ENCODE measurements at regions not wholly inside any gene's neighbourhood (a gene's known extent, or its start where the extent isn't known, plus 50 kb on each side); places are given as distances from the start of the nearest gene placed in this dataset.

GRCh38 chr6:98678481-98678880, 155.9 kb upstream of the POU3F2 start:
- no peak overlapping the region for H3K4me3 ChIP-seq (ENCODE audit: low read depth, low read length)
- TF ChIP-seq, protein P1, sequence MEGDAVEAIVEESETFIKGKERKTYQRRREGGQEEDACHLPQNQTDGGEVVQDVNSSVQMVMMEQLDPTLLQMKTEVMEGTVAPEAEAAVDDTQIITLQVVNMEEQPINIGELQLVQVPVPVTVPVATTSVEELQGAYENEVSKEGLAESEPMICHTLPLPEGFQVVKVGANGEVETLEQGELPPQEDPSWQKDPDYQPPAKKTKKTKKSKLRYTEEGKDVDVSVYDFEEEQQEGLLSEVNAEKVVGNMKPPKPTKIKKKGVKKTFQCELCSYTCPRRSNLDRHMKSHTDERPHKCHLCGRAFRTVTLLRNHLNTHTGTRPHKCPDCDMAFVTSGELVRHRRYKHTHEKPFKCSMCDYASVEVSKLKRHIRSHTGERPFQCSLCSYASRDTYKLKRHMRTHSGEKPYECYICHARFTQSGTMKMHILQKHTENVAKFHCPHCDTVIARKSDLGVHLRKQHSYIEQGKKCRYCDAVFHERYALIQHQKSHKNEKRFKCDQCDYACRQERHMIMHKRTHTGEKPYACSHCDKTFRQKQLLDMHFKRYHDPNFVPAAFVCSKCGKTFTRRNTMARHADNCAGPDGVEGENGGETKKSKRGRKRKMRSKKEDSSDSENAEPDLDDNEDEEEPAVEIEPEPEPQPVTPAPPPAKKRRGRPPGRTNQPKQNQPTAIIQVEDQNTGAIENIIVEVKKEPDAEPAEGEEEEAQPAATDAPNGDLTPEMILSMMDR (IDR thresholded peaks at IDR 0.05; ENCODE audit: low read depth, low read length, missing control alignments): no peak
- no peak for DNase-seq (ENCODE audit: low read depth)

DNA sequence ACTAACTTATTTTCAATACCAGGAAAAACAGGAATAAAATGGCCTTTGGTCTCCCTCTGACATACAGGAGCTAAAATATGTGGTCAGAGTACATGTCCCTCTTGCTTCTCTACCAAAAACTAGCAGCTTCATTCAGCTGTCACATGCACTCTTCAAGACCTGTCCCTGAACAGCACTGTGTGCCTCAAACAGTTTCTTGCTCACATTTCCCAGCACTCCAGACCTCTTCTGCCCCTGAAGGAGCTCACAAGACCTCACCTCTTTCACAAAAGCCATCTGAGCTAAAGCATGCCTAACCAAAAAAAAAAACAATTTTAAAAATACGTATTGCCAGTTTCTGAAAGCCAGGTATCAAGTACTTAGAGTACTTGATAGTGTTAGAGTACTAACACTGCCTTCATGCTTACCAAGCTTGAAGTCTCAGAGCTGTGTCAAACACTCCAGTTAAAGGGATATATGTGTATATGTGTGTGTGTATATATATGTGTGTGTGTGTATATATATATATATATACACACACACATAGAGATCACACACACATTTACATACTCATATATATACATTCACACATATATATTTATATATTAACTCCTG, 148.3 kb upstream of the POU3F2 start:
- H3K4me3 ChIP-seq (ENCODE audit: low read depth, low read length): no peak overlapping the region
- TF ChIP-seq, protein P1 (IDR thresholded peaks at IDR 0.05; ENCODE audit: low read depth, low read length, missing control alignments): no peak
- DNase-seq (ENCODE audit: low read depth): no peak

- TF ChIP-seq, protein P1 (IDR thresholded peaks at IDR 0.05; ENCODE audit: low read depth, low read length, missing control alignments): no peak
- H3K4me3 ChIP-seq (ENCODE audit: low read depth, low read length): no peak overlapping the region
- no peak for DNase-seq (ENCODE audit: low read depth)
Measured at GRCh38 chr6:98687752-98688151, 146.6 kb upstream of the POU3F2 start.

GRCh38 chr6:98695091-98695801, 139.1 kb upstream of the POU3F2 start:
- no peak overlapping the region for H3K4me3 ChIP-seq (ENCODE audit: low read depth, low read length)
- TF ChIP-seq, protein P1 (IDR thresholded peaks at IDR 0.05; ENCODE audit: low read depth, low read length, missing control alignments): no peak
- no peak for DNase-seq (ENCODE audit: low read depth)

DNA sequence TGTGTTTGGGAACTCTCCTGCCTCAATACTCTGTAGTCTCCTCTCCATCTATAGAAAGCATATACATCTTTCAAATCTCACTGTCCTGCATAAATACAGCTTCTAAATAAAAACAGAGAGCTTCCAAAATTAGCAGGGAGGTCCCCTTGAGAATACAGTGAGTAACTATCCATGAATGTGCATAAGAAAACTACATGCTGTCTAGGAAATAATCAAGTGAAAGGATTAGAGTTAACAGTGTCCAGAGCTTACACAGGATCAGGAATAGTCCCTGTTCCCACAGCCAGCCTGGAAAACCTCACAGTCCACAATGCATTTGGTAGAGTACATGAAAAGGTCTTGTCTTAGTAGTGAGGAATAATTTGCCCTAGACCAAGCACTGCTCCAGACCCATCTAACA, 123.0 kb upstream of the POU3F2 start:
- no peak for DNase-seq (ENCODE audit: low read depth)
- TF ChIP-seq, protein P1 (IDR thresholded peaks at IDR 0.05; ENCODE audit: low read depth, low read length, missing control alignments): no peak
- H3K4me3 ChIP-seq (ENCODE audit: low read depth, low read length): no peak overlapping the region

- DNase-seq (ENCODE audit: low read depth): no peak
- no peak overlapping the region for H3K4me3 ChIP-seq (ENCODE audit: low read depth, low read length)
- TF ChIP-seq, protein P1 (IDR thresholded peaks at IDR 0.05; ENCODE audit: low read depth, low read length, missing control alignments): no peak
Measured at GRCh38 chr6:98716341-98716740, 118.0 kb upstream of the POU3F2 start.
